ENCODE measurements at regions not wholly inside any gene's neighbourhood (a gene's known extent, or its start where the extent isn't known, plus 50 kb on each side); places are given as distances from the start of the nearest gene placed in this dataset.

GRCh38 chr16:85269165-85269564 is 156.9 kb upstream of the CIBAR2 start:
- Histone ChIP-seq H3K14ac (replicated peaks; ENCODE audit: low read depth, low read length) (no peak overlapping the region), H4K91ac (ENCODE audit: insufficient read depth, low read depth, low read length) (no peak overlapping the region), H2AK9ac (replicated peaks; ENCODE audit: low read depth, low read length, poor library complexity) (no peak overlapping the region), H3K18ac (ENCODE audit: low read depth, low read length) (no peak overlapping the region), H3K79me1 (ENCODE audit: low read depth in 1 of 2, low read length in 2 of 2) (peaks cover 12 to 61% of the 10 kb centered on the region in 2 experiments), H3K4me2 (ENCODE audit: low read depth, low read length) (no peak overlapping the region), H4K5ac (ENCODE audit: low read depth, low read length) (no peak overlapping the region), H3K36me3 (ENCODE audit: control insufficient read depth, insufficient read depth, low read length) (no peaks in the 10 kb centered on the region), H2AFZ (replicated peaks; ENCODE audit: low read length, poor library complexity) (no peak overlapping the region), H3K56ac (ENCODE audit: extremely low read depth, insufficient read depth, low read length) (no peak overlapping the region), H3K27ac (ENCODE audit: insufficient read depth, low read length) (no peak overlapping the region), H2BK5ac (ENCODE audit: low read depth, low read length, poor library complexity, severe bottlenecking) (no peak overlapping the region), H3K9me3 (ENCODE audit: control insufficient read depth, insufficient read depth, low read length) (no peaks in the 10 kb centered on the region), H3K4me1 (ENCODE audit: control insufficient read depth, insufficient read depth, low read length) (no peaks in the 10 kb centered on the region), H4K8ac (ENCODE audit: low read depth in 2 of 2, low read length in 2 of 2) (no peak overlapping the region), H3K4ac (ENCODE audit: low read depth, low read length) (no peak overlapping the region), H3K23ac (ENCODE audit: low read depth, low read length) (no peak overlapping the region), H4K20me1 (ENCODE audit: insufficient read depth, low read length) (peaks cover 94% of the 10 kb centered on the region), H2BK15ac (ENCODE audit: low read depth, low read length) (no peak overlapping the region), H2AK5ac (ENCODE audit: low read depth, low read length) (no peak overlapping the region; the same call in 1 of the 2 replicates), H3K4me3 (ENCODE audit: insufficient read depth, low read depth, low read length) (no peak overlapping the region), H2BK120ac (ENCODE audit: low read depth, low read length) (no peak overlapping the region), H3K9ac (ENCODE audit: low read depth, low read length) (no peak overlapping the region), H3K9me1 (ENCODE audit: insufficient read depth, low read length) (no peaks in the 10 kb centered on the region), H2BK20ac (ENCODE audit: low read depth, low read length) (no peak overlapping the region), H3K27me3 (ENCODE audit: control insufficient read depth, insufficient read depth, low read length) (no peaks in the 10 kb centered on the region)
- ChIA-PET POLR2A (ENCODE audit: unreplicated experiment) (no interaction called here), CTCF (no interaction called here)
- BruUV-seq (replicated peaks), result no TSS peak
- intact Hi-C loops (cut with micrococcal nuclease), result no loop called here
- in situ Hi-C loops (cut with MboI; ENCODE audit: low sequenced_read_pairs), result no loop called here
- DNase-seq (no peak), ATAC-seq (ENCODE audit: low read depth) (no peak)
- TF ChIP-seq RCOR1 (IDR thresholded peaks at IDR 0.05; ENCODE audit: insufficient replicate concordance, low read length) (no peak), NFE2L2 (IDR thresholded peaks at IDR 0.05; ENCODE audit: low read depth, low read length) (no peak), SMC3 (IDR thresholded peaks at IDR 0.05; ENCODE audit: low read depth, low read length) (no peak), CHD1 (IDR thresholded peaks at IDR 0.05; ENCODE audit: low read depth, low read length) (no peak), BHLHE40 (IDR thresholded peaks at IDR 0.05; ENCODE audit: low read depth, low read length) (no peak), POLR2A (IDR thresholded peaks at IDR 0.05; ENCODE audit: low read depth, low read length) (no peak), CEBPB (IDR thresholded peaks at IDR 0.05; ENCODE audit: low read depth, low read length) (no peak), MAZ (IDR thresholded peaks at IDR 0.05; ENCODE audit: borderline replicate concordance, low read depth, low read length) (no peak), MAFK (IDR thresholded peaks at IDR 0.05; ENCODE audit: low read depth, low read length) (no peak), USF2 (IDR thresholded peaks at IDR 0.05; ENCODE audit: low read depth, low read length) (no peak), MXI1 (IDR thresholded peaks at IDR 0.05; ENCODE audit: borderline replicate concordance, low read depth, low read length) (no peak), ELK1 (IDR thresholded peaks at IDR 0.05; ENCODE audit: borderline replicate concordance, low read depth, low read length) (no peak), RAD21 (IDR thresholded peaks at IDR 0.05; ENCODE audit: low read length) (no peak), CTCF (conservative IDR thresholded peaks at IDR 0.05; ENCODE audit: low read depth, low read length) (no peak), RFX5 (IDR thresholded peaks at IDR 0.05; ENCODE audit: low read depth, low read length) (no peak), FOS (IDR thresholded peaks at IDR 0.05; ENCODE audit: low read depth, low read length) (no peak)
- WGBS, 2 experiments (ENCODE audit: extremely low coverage in 2 of 2, insufficient read length in 1 of 2), result 96% methylated on average over 4 of the region's 9 CpGs; no CpG with 5 or more reads in 1 of the 2 experiments
- dilution Hi-C loops (cut with HindIII; ENCODE audit: low sequenced_read_pairs, unreplicated experiment), result no loop called here

All from IMR-90 (cell line).